ENCODE measurements at regions not wholly inside any gene's neighbourhood (a gene's known extent, or its start where the extent isn't known, plus 50 kb on each side); places are given as distances from the start of the nearest gene placed in this dataset.

DNA sequence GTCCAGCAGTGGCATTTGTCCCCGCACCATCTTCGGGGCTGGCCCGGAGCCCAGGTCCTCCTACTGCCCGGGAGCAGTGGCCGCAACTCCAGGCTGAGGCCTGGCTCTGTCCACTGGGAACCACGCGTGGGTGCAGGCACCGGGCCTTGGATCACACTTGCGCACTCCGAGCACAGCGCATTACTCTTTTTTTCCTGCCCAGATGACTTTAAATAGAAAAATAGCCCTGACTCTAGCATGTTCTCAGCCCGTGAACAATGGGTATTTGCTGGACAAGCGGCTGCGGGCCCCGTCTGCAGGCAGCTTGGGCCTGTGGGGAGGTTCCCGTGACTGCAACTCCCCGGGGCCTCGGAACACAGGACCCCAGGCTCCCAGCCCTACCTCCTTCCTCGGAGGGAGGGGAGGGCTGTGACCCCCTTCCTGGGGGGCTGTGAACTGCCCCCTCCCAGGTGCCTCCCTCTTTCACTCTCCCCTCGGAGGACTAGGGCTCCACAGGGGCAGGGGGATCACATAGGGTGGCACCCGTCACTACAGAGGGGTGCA lies 162.2 kb downstream of the TBXT start:
- Histone ChIP-seq H3K4me1 (ENCODE audit: control insufficient read depth in 4 of 4, insufficient read depth in 4 of 4, low read length in 3 of 4) (no peaks in the 10 kb centered on the region), H3K9ac (ENCODE audit: low read depth in 1 of 2, low read length in 2 of 2) (no peak overlapping the region), H3K27me3 (ENCODE audit: control insufficient read depth in 4 of 4, insufficient read depth in 4 of 4, low read length in 3 of 4) (peaks cover 2 to 22% (median 8%) of the 10 kb centered on the region in 4 donors), H3K4me3 (ENCODE audit: low read depth in 1 of 3, low read length in 3 of 3) (no peak overlapping the region), H3K36me3 (ENCODE audit: control insufficient read depth in 4 of 4, insufficient read depth in 3 of 4, low read depth in 1 of 4, low read length in 3 of 4) (no peaks in the 10 kb centered on the region), H3K27ac (ENCODE audit: low read depth in 1 of 2, low read length in 2 of 2) (no peak overlapping the region), H3K9me3 (ENCODE audit: control insufficient read depth in 4 of 4, low read length in 3 of 4) (no peaks in the 10 kb centered on the region)
- TF ChIP-seq, protein P1, sequence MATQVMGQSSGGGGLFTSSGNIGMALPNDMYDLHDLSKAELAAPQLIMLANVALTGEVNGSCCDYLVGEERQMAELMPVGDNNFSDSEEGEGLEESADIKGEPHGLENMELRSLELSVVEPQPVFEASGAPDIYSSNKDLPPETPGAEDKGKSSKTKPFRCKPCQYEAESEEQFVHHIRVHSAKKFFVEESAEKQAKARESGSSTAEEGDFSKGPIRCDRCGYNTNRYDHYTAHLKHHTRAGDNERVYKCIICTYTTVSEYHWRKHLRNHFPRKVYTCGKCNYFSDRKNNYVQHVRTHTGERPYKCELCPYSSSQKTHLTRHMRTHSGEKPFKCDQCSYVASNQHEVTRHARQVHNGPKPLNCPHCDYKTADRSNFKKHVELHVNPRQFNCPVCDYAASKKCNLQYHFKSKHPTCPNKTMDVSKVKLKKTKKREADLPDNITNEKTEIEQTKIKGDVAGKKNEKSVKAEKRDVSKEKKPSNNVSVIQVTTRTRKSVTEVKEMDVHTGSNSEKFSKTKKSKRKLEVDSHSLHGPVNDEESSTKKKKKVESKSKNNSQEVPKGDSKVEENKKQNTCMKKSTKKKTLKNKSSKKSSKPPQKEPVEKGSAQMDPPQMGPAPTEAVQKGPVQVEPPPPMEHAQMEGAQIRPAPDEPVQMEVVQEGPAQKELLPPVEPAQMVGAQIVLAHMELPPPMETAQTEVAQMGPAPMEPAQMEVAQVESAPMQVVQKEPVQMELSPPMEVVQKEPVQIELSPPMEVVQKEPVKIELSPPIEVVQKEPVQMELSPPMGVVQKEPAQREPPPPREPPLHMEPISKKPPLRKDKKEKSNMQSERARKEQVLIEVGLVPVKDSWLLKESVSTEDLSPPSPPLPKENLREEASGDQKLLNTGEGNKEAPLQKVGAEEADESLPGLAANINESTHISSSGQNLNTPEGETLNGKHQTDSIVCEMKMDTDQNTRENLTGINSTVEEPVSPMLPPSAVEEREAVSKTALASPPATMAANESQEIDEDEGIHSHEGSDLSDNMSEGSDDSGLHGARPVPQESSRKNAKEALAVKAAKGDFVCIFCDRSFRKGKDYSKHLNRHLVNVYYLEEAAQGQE (IDR thresholded peaks at IDR 0.05): no peak
- TF ChIP-seq, protein P2, sequence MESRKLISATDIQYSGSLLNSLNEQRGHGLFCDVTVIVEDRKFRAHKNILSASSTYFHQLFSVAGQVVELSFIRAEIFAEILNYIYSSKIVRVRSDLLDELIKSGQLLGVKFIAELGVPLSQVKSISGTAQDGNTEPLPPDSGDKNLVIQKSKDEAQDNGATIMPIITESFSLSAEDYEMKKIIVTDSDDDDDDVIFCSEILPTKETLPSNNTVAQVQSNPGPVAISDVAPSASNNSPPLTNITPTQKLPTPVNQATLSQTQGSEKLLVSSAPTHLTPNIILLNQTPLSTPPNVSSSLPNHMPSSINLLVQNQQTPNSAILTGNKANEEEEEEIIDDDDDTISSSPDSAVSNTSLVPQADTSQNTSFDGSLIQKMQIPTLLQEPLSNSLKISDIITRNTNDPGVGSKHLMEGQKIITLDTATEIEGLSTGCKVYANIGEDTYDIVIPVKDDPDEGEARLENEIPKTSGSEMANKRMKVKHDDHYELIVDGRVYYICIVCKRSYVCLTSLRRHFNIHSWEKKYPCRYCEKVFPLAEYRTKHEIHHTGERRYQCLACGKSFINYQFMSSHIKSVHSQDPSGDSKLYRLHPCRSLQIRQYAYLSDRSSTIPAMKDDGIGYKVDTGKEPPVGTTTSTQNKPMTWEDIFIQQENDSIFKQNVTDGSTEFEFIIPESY (IDR thresholded peaks at IDR 0.05): no peak
- TF ChIP-seq GABPA (IDR thresholded peaks at IDR 0.05 in 1 of 2, conservative IDR thresholded peaks at IDR 0.05 in 1 of 2): no peak
- no peak for DNase-seq (ENCODE audit: low spot score)
- 16% methylated on average over 21 of the region's 21 CpGs for WGBS

DNA sequence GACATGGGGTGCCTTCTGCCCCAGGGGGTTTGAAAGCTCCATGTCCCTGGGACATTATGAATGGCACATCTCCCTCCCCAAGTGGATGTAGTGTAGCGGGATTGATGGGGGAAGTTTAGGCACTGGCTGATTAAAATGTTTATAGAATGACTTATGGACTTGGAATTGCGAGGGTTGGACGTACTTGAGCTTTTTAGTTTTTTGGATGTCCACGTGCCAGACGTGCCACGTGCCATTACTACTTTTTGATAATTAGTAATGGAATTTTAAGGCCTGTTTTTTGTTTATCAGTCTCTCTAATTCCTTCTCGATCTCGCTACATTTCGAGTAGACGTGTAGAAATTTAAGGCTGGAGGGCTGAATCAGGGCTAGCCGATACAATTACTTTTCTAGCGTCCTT lies 162.8 kb downstream of the TBXT start:
- Histone ChIP-seq H3K4me3 (ENCODE audit: low read depth in 1 of 3, low read length in 3 of 3) (no peak overlapping the region), H3K4me1 (ENCODE audit: control insufficient read depth in 4 of 4, insufficient read depth in 4 of 4, low read length in 3 of 4) (no peaks in the 10 kb centered on the region), H3K27ac (ENCODE audit: low read depth in 1 of 2, low read length in 2 of 2) (no peak overlapping the region), H3K27me3 (ENCODE audit: control insufficient read depth in 4 of 4, insufficient read depth in 4 of 4, low read length in 3 of 4) (peaks cover 2 to 18% (median 8%) of the 10 kb centered on the region in 4 donors), H3K9ac (ENCODE audit: low read depth in 1 of 2, low read length in 2 of 2) (no peak overlapping the region), H3K9me3 (ENCODE audit: control insufficient read depth in 4 of 4, low read length in 3 of 4) (no peaks in the 10 kb centered on the region), H3K36me3 (ENCODE audit: control insufficient read depth in 4 of 4, insufficient read depth in 3 of 4, low read depth in 1 of 4, low read length in 3 of 4) (no peaks in the 10 kb centered on the region)
- no peak for DNase-seq (ENCODE audit: low spot score)
- TF ChIP-seq, protein P3, sequence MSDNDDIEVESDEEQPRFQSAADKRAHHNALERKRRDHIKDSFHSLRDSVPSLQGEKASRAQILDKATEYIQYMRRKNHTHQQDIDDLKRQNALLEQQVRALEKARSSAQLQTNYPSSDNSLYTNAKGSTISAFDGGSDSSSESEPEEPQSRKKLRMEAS (IDR thresholded peaks at IDR 0.05): no peak
- TF ChIP-seq GABPA (IDR thresholded peaks at IDR 0.05 in 1 of 2, conservative IDR thresholded peaks at IDR 0.05 in 1 of 2): no peak
- TF ChIP-seq FOXA1 (IDR thresholded peaks at IDR 0.05): no peak
- 67% methylated on average over 12 of the region's 12 CpGs for WGBS

DNA sequence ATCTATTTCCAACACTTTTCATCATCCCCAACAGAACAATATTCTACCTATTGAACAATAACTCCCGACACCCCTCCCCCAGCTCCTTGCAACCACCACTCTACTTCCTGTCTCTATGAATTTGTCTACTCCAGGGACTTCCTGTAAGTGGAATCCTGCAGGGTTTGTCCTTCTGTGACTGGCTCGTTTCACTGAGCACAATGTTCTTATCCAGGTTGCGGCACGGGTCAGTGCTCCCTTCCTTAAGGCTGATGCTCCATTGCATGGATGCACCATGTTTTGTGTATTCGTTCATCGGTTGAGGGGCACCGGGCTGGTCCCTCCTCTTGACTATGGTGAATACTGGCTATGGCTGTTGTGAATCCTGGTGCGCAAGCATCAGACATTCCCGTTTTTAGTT lies 163.2 kb downstream of the TBXT start:
- H3K36me3 ChIP-seq (ENCODE audit: control insufficient read depth in 4 of 4, insufficient read depth in 3 of 4, low read depth in 1 of 4, low read length in 3 of 4): no peaks in the 10 kb centered on the region
- H3K9ac ChIP-seq (ENCODE audit: low read depth in 1 of 2, low read length in 2 of 2): no peak overlapping the region
- no peak overlapping the region for H3K4me3 ChIP-seq (ENCODE audit: low read depth in 1 of 3, low read length in 3 of 3)
- no peaks in the 10 kb centered on the region for H3K9me3 ChIP-seq (ENCODE audit: control insufficient read depth in 4 of 4, low read length in 3 of 4)
- H3K4me1 ChIP-seq (ENCODE audit: control insufficient read depth in 4 of 4, insufficient read depth in 4 of 4, low read length in 3 of 4): no peaks in the 10 kb centered on the region
- no peak overlapping the region for H3K27ac ChIP-seq (ENCODE audit: low read depth in 1 of 2, low read length in 2 of 2)
- TF ChIP-seq, protein P1 (IDR thresholded peaks at IDR 0.05): no peak
- no peak for TF ChIP-seq SP1 (IDR thresholded peaks at IDR 0.05)
- no peak for TF ChIP-seq YY1 (IDR thresholded peaks at IDR 0.05)
- TF ChIP-seq, protein P4, sequence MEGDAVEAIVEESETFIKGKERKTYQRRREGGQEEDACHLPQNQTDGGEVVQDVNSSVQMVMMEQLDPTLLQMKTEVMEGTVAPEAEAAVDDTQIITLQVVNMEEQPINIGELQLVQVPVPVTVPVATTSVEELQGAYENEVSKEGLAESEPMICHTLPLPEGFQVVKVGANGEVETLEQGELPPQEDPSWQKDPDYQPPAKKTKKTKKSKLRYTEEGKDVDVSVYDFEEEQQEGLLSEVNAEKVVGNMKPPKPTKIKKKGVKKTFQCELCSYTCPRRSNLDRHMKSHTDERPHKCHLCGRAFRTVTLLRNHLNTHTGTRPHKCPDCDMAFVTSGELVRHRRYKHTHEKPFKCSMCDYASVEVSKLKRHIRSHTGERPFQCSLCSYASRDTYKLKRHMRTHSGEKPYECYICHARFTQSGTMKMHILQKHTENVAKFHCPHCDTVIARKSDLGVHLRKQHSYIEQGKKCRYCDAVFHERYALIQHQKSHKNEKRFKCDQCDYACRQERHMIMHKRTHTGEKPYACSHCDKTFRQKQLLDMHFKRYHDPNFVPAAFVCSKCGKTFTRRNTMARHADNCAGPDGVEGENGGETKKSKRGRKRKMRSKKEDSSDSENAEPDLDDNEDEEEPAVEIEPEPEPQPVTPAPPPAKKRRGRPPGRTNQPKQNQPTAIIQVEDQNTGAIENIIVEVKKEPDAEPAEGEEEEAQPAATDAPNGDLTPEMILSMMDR (IDR thresholded peaks at IDR 0.05; ENCODE audit: low read depth, low read length, missing input control): no peak
- TF ChIP-seq HNF4G (IDR thresholded peaks at IDR 0.05): no peak
- no peak for TF ChIP-seq RXRA (IDR thresholded peaks at IDR 0.05)
- TF ChIP-seq, protein P5, sequence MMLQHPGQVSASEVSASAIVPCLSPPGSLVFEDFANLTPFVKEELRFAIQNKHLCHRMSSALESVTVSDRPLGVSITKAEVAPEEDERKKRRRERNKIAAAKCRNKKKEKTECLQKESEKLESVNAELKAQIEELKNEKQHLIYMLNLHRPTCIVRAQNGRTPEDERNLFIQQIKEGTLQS (IDR thresholded peaks at IDR 0.05): no peak
- no peak for TF ChIP-seq FOXA2 (IDR thresholded peaks at IDR 0.05)
- TF ChIP-seq, protein P3 (IDR thresholded peaks at IDR 0.05): no peak
- no peak for TF ChIP-seq FOXA1 (IDR thresholded peaks at IDR 0.05)
- WGBS: 76% methylated on average over 9 of the region's 9 CpGs
- DNase-seq (ENCODE audit: low spot score): no peak
- H3K27me3 ChIP-seq (ENCODE audit: control insufficient read depth in 4 of 4, insufficient read depth in 4 of 4, low read length in 3 of 4): peaks cover 2 to 15% (median 8%) of the 10 kb centered on the region in 4 donors
